Heart left ventricle (tissue), 16 donors: ENCODE measurements at regions not wholly inside any gene's neighbourhood (a gene's known extent, or its start where the extent isn't known, plus 50 kb on each side); places are given as distances from the start of the nearest gene placed in this dataset.

Experiments used
- ATAC-seq, 4 donors: fragments of 200-7000 bp; cut with Tn5 transposase; one replicate each; pipeline ENCODE4 v1.9.1; 2020 to 2022; ENCODE audit warnings: moderate library complexity in 4 of 4, mild to moderate bottlenecking in 3 of 4, moderate number of reproducible peaks in 1 of 4
- DNase-seq, 5 donors: peaks; one replicate each; pipeline ENCODE4 v3.0.0-alpha.2; 2020
- H3K27ac ChIP-seq, 12 donors: fragments of 200-600 bp; sonication (generic) in 4 of 12; one replicate each; pipeline versions ENCODE4 v1.5.0 to v1.8.0; 2016 to 2022; ENCODE audit warnings: mild to moderate bottlenecking in 2 of 12
- H3K27me3 ChIP-seq, 9 donors: fragments of 200-600 bp; sonication (generic) in 2 of 9; one replicate each; pipeline versions ENCODE4 v1.5.1 to v1.8.0; 2016 to 2022; ENCODE audit warnings: mild to moderate bottlenecking in 3 of 9
- H3K36me3 ChIP-seq, 9 donors: fragments of 200-600 bp; sonication (generic) in 2 of 9; one replicate each; pipeline versions ENCODE4 v1.5.0 to v1.8.0; 2018 to 2022; ENCODE audit warnings: mild to moderate bottlenecking in 2 of 9
- H3K4me1 ChIP-seq, 12 donors: fragments of 200-600 bp; sonication (generic) in 4 of 12; one replicate each; pipeline versions ENCODE4 v1.5.0 to v1.8.0; 2016 to 2022; ENCODE audit warnings: mild to moderate bottlenecking in 3 of 12
- H3K4me3 ChIP-seq, 12 donors: fragments of 200-600 bp; sonication (generic) in 4 of 12; one replicate each; pipeline versions ENCODE4 v1.5.0 to v1.8.0; 2017 to 2022; ENCODE audit warnings: mild to moderate bottlenecking in 9 of 12, moderate library complexity in 4 of 12
- H3K9me3 ChIP-seq, 12 donors: fragments of 200-600 bp; sonication (generic) in 4 of 12; one replicate each; pipeline versions ENCODE4 v1.5.0 to v1.8.0; 2016 to 2022; ENCODE audit warnings: mild to moderate bottlenecking in 1 of 12
- POLR2A ChIP-seq, 2 donors: fragments of 450-650 bp; IDR thresholded peaks; one replicate each; pipeline ENCODE4 v1.6.1; 2017; ENCODE audit warnings: antibody characterized with exemption in 2 of 2, mild to moderate bottlenecking in 2 of 2, moderate library complexity in 2 of 2
- WGBS, 4 donors: extraction: QIAGEN DNeasy Blood & Tissue Kit in 2 of 4; methylation state at CpG; one replicate each; pipeline versions ENCODE4 v1.1.5 to v1.1.7; 2013 to 2018; 5-methylcytosine and 5-hydroxymethylcytosine counted together
- intact Hi-C, 10 donors: fragments of 100-400 bp; cut with DNase I; formaldehyde crosslinking; loops; one replicate each; pipeline versions ENCODE4 v1.11.1 to v1.14.2; 2022
- TF ChIP-seq, protein P1 (sequence below), 12 donors: fragments of 200-600 bp; sonication (generic) in 4 of 12; IDR thresholded peaks; one replicate each; pipeline versions ENCODE4 v1.5.0 to v1.8.0; 2018 to 2022; ENCODE audit warnings: antibody characterized with exemption in 12 of 12, mild to moderate bottlenecking in 5 of 12
- donor health status: ischemic (EF 13 %, LVEDD 7.1; RV severe dilation, severe dysfunction).
- donor health status: healthy with polysubstance abuse.
- donor health status: DM: no; HTN: yes; CAD: no.
- donor health status: DM: no; HTN: no; CAD: no.
- donor health status: ischemic (EF 25% LVEDD 6.9; RV normal size, moderate dysfunction).
- donor health status: ischemic (EF 25% LVEDD 5.7; RV mildly dilated, moderate dysfunction).
- donor health status: healthy.
- donor health status: DM: yes; HTN: yes; CAD: no.
- donor health status: ischemic (EF 35%, LVEDD 5.7; RV mildly dilated, moderate dysfunction).
- donor health status: nonischemic (EF 11% LVEDD 7.7; RV severe dilation, severe dysfunction).
- donor health status: DM: yes; HTN: yes; CAD: no.
- donor health status: PGD.
- donor health status: ischemic (EF 29% LVEDD 5.4; RV normal size, mild dysfunction).
- donor health status: nonischemic (EF 23%, LVEDD 6.1; RV moderate dilation, normal function).

DNA sequence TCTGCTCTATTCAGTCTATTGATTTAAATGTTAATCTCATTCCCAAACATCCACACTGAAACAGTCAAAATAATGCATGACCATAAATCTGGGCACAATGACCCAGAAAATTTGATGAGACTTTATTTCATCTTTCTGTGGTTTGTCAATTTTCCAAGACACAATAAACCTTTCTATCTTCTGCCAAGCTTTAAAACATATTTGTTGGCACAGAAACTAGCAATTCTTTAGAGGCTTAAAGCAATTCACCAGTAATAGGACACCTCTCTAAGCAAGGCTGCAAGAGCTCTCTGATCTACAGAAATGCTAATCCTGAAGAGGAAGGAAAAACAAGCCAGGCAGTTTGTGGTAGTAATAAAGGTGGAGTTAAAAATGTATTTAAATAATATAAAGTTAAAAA is 113.7 kb downstream of the FCRL5 start:
- H3K4me1 ChIP-seq = peaks cover 0 to 8% (median 0%) of the 10 kb centered on the region in 12 donors
- no peak overlapping the region for H3K4me3 ChIP-seq
- DNase-seq (no peak), ATAC-seq (no peak)
- no peaks in the 10 kb centered on the region for H3K27me3 ChIP-seq
- no peaks in the 10 kb centered on the region for H3K36me3 ChIP-seq
- no peaks in the 10 kb centered on the region for H3K9me3 ChIP-seq
- H3K27ac ChIP-seq = no peak overlapping the region
- TF ChIP-seq, protein P1, sequence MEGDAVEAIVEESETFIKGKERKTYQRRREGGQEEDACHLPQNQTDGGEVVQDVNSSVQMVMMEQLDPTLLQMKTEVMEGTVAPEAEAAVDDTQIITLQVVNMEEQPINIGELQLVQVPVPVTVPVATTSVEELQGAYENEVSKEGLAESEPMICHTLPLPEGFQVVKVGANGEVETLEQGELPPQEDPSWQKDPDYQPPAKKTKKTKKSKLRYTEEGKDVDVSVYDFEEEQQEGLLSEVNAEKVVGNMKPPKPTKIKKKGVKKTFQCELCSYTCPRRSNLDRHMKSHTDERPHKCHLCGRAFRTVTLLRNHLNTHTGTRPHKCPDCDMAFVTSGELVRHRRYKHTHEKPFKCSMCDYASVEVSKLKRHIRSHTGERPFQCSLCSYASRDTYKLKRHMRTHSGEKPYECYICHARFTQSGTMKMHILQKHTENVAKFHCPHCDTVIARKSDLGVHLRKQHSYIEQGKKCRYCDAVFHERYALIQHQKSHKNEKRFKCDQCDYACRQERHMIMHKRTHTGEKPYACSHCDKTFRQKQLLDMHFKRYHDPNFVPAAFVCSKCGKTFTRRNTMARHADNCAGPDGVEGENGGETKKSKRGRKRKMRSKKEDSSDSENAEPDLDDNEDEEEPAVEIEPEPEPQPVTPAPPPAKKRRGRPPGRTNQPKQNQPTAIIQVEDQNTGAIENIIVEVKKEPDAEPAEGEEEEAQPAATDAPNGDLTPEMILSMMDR (IDR thresholded peaks at IDR 0.05) = no peak
- TF ChIP-seq POLR2A (IDR thresholded peaks at IDR 0.05) = no peak
- intact Hi-C loops = no loop called here

DNA sequence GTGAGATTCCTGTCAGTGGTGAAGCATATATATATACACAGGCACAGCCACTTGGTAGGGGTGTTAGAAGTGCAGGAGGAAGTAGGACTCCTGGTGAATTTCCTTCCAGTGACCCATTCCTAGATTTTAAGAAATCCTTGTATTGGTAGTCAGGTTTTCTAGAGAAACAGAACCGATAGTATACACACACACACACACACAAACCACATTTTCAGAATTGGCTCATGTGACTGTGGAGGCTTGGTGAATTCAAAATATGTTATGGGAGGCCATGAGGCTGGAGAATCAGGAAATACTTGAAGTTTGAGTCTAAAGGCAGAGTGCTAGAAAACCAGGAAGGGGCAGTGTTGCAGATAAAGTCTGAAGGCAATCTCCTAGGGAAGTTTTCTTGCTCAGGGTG is 114.2 kb downstream of the FCRL5 start:
- Histone ChIP-seq H3K27ac (no peak overlapping the region), H3K9me3 (no peaks in the 10 kb centered on the region), H3K27me3 (no peaks in the 10 kb centered on the region), H3K4me1 (peaks cover 0 to 8% (median 0%) of the 10 kb centered on the region in 12 donors), H3K4me3 (no peak overlapping the region), H3K36me3 (no peaks in the 10 kb centered on the region)
- 71 to 89% (median 80%) methylated on average over 1 of the region's 1 CpG for WGBS, 4 donors
- intact Hi-C loops = no loop called here
- no peak for ATAC-seq
- no peak for TF ChIP-seq POLR2A (IDR thresholded peaks at IDR 0.05)
- TF ChIP-seq, protein P1 (IDR thresholded peaks at IDR 0.05) = no peak
- DNase-seq = no peak

DNA sequence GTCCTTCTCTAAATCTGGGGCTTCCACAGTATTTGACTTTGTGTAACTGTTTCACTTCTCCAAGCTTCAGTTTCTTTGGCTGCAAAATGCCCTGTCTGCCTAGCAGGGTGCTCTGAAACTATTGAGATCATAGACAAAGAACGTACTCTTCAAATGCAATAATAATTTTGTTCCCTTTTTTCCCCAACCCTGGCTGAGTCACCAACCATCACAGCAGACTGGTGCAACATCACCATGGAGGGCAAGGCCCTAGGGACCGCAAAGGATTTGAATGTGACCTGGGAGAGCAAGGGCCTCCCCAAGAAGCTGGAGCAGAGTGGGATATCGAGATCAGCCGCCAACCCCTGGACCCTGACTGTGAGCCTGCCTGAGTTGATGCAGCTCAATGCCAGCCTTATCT is 115.0 kb downstream of the FCRL5 start:
- no peak for DNase-seq
- no peaks in the 10 kb centered on the region for H3K27me3 ChIP-seq

DNA sequence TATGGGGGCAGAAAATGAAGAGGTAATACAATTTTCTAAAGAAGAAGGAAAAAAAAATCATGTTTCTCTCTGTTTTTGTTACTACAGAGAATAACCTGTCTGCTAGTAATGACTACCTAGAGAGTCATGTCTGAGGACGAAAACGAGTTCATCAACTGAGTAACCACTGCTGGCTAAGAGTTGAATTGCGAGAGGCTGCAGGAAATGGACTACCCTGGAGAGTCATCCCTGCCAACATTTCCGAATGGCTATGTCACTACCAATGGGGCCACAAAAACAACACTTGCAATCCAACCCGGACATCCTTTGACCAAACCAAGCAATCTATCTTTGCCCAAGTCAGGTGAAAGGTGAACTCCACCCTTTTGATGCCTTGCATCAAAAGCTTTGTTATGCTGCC is 120.6 kb downstream of the FCRL5 start:
- DNase-seq = no peak
- Histone ChIP-seq H3K27me3 (no peaks in the 10 kb centered on the region), H3K27ac (no peak overlapping the region), H3K36me3 (no peaks in the 10 kb centered on the region), H3K4me3 (no peak overlapping the region), H3K9me3 (no peaks in the 10 kb centered on the region), H3K4me1 (peaks cover 0 to 6% (median 0%) of the 10 kb centered on the region in 12 donors)
- intact Hi-C loops = no loop called here
- WGBS, 4 donors = 73 to 82% (median 75%) methylated on average over 5 of the region's 5 CpGs
- no peak for TF ChIP-seq POLR2A (IDR thresholded peaks at IDR 0.05)
- TF ChIP-seq, protein P1 (IDR thresholded peaks at IDR 0.05) = no peak
- ATAC-seq = no peak

More for the DNA sequence above, 115.0 kb downstream of the FCRL5 start:
- H3K9me3 ChIP-seq = no peaks in the 10 kb centered on the region
- H3K36me3 ChIP-seq = no peaks in the 10 kb centered on the region
- peaks cover 0 to 8% (median 0%) of the 10 kb centered on the region in 12 donors for H3K4me1 ChIP-seq
- ATAC-seq = peak in 1 of 4 donors; percentile 29
- WGBS, 4 donors = 76 to 84% (median 80%) methylated on average over 4 of the region's 4 CpGs
- intact Hi-C loops = no loop called here
- no peak overlapping the region for H3K27ac ChIP-seq
- H3K4me3 ChIP-seq = no peak overlapping the region
- TF ChIP-seq, protein P1 (IDR thresholded peaks at IDR 0.05) = no peak
- no peak for TF ChIP-seq POLR2A (IDR thresholded peaks at IDR 0.05)
